ENCODE measurements at regions not wholly inside any gene's neighbourhood (a gene's known extent, or its start where the extent isn't known, plus 50 kb on each side); places are given as distances from the start of the nearest gene placed in this dataset.

- WGBS (ENCODE audit: extremely low coverage, insufficient read length, low lambda C conversion rate) = no CpG with 5 or more reads among the region's 2 CpGs
- no peak overlapping the region for H2AK5ac ChIP-seq (ENCODE audit: insufficient read length, low read length)
- no peaks in the 10 kb centered on the region for H4K20me1 ChIP-seq (ENCODE audit: control insufficient read depth, insufficient read depth, insufficient read length)
- Mint-ChIP-seq H3K27me3 (ENCODE audit: low read depth) (peaks cover 57% of the 10 kb centered on the region), H3K9me3 (no peaks in the 10 kb centered on the region), H3K4me1 (peaks cover 31 to 41% of the 10 kb centered on the region in 2 experiments), H3K4me3 (no peak overlapping the region), H3K27ac (no peak overlapping the region), H3K36me3 (ENCODE audit: insufficient read depth in 1 of 3, low read depth in 3 of 3) (no peaks in the 10 kb centered on the region)
- H3K79me1 ChIP-seq (ENCODE audit: insufficient read depth, low read depth, low read length, poor library complexity, severe bottlenecking) = no peaks in the 10 kb centered on the region
- H2AFZ ChIP-seq (ENCODE audit: low read length) = no peak overlapping the region
- no peak overlapping the region for H2BK15ac ChIP-seq (ENCODE audit: low read depth, low read length)
- no peak overlapping the region for H4K8ac ChIP-seq (replicated peaks; ENCODE audit: insufficient read length, low read depth, low read length)
- H3K9me3 ChIP-seq (ENCODE audit: control insufficient read depth, low read depth, low read length) = no peaks in the 10 kb centered on the region
- no peak overlapping the region for H4K5ac ChIP-seq (ENCODE audit: insufficient read length, low read depth, low read length)
- no peak overlapping the region for H3K23ac ChIP-seq (ENCODE audit: insufficient read length, low read depth, low read length)
- H3T11ph ChIP-seq (ENCODE audit: low read length) = no peak overlapping the region
- H3K4me1 ChIP-seq (ENCODE audit: insufficient read depth, low read length) = 0 out of 2 replicates have a peak, but pooled peaks cover 4% of the 10 kb centered on the region
- H2BK12ac ChIP-seq (ENCODE audit: insufficient read length, low read depth, low read length) = no peak overlapping the region
- no peak overlapping the region for H3K9ac ChIP-seq (ENCODE audit: extremely low read depth, insufficient read length, low read length)
- H3K56ac ChIP-seq (ENCODE audit: insufficient read length, low read depth, low read length) = no peak overlapping the region
- H3K18ac ChIP-seq (ENCODE audit: insufficient read length, low read depth, low read length) = no peak overlapping the region
- H3K27me3 ChIP-seq (ENCODE audit: insufficient read depth, low read length) = peaks cover 7% of the 10 kb centered on the region; the same call in 1 of the 2 replicates
- no peak overlapping the region for H2BK20ac ChIP-seq (ENCODE audit: low read depth, low read length, poor library complexity, severe bottlenecking)
- no peak overlapping the region for H2BK5ac ChIP-seq (ENCODE audit: insufficient read length, low read length)
- H3K27ac ChIP-seq (ENCODE audit: insufficient read length, low read depth, low read length) = no peak overlapping the region
- H2BK120ac ChIP-seq (ENCODE audit: low read depth, low read length, poor library complexity, severe bottlenecking) = no peak overlapping the region
- no peak overlapping the region for H4K91ac ChIP-seq (ENCODE audit: insufficient read length, low read depth, low read length)
- no peak for TF ChIP-seq CTCF (conservative IDR thresholded peaks at IDR 0.05)
- H3K79me2 ChIP-seq (ENCODE audit: insufficient read depth, low read length) = no peaks in the 10 kb centered on the region
- DNase-seq = no peak
- H3K4ac ChIP-seq (ENCODE audit: low read depth, low read length) = no peak overlapping the region
- H3K4me2 ChIP-seq (ENCODE audit: insufficient read depth, insufficient read length, low read length) = no peak overlapping the region
- H3K23me2 ChIP-seq (ENCODE audit: insufficient read length, low read depth, low read length, poor library complexity, severe bottlenecking) = no peaks in the 10 kb centered on the region
- no peak overlapping the region for H3K14ac ChIP-seq (ENCODE audit: insufficient read depth, low read length)
These were observed 277.6 kb downstream of the TMEM38B start for GRCh38 chr9:105971986-105972385.

Measured in H9 (cell line).